ENCODE measurements at regions not wholly inside any gene's neighbourhood (a gene's known extent, or its start where the extent isn't known, plus 50 kb on each side); places are given as distances from the start of the nearest gene placed in this dataset.
"Not testable (repeated sequence)": the region's sequence is repeated elsewhere in the genome, so short reads cannot be mapped to it uniquely, and the experiment has no call there.

DNA sequence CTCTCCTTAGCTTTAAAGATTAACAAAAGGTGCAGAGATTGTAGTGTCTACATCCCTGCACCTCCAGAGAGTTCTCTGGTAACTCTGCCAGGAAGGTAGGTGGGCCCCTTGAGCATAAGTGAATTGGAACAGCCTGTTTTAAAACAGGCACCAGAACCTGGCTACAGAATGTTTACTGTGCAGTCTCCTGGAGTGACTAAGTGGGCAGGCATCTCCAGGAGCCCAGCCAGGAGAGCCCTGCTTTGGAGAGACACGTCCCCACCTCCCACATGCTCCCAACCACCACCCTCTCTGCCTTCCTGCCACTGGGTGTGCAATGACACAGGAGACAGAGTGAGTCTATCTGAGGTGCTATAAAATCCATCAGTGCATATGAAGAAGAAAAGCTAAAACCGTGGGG lies 110.3 kb upstream of the EYA4 start:
- DNase-seq: peak; percentile 10

DNA sequence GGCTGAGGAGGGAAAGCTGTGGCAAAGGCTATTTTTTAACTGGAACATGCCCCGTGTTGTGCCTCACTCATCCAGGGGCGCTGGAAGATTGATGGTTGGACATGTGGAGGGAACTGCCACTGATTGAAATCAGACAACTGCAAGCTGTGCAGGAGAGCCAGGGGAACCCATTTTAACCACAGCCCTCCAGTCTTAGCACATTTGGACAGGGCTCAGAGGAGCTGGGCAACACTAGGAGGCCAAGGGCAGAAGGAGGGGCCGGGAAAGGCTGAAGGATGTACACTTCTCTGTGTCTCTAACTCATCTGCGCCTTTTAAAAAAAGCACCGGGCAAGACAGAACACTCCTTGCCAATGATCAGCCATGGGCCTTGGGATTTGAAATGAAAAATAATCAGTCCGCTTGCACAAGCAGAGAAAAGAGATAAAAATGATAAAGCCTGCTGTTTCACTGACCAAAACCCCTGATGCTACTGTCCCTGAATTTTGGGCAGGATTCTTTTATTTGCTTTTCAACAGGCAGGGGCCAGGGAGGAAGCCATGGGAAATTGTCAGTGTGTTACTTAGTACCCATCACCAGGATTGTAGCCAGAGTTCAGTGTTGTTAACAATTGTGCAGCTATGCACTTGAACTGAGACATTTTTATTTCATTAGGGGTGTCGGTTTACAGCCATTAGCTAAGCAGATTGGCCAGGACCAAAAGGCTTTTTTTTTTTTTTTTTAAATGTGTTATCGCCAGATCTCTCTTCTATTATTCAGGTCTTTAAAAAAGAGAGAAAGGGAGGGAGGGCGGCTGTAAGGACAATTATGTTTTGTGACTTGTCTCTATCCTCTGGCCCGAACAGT lies 109.3 kb upstream of the EYA4 start:
- peak; percentile 30 for DNase-seq

DNA sequence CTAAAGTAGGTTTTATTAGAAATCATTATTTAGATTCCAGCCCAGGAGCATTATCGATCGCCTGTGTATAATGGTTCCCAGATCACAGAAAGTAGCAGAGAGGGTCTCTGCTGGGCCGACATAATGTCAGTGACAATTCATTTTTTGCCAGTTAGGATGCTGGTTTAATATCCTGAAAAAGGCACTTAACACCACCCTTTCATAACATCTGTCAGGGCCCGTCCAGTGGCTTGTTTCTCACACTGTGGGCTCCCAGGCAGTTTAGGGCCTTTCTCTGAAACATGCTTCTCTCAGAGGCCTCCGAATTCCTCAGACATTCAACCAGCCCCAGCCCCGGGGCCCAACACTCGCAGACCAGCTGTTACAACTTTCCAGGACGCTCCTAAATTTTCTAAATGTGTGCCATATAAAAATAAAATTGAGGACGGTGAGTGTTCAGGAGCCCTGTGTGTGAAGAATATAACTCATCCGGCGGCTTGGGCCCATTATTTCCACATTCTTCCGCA lies 108.6 kb upstream of the EYA4 start:
- no peak for DNase-seq

DNA sequence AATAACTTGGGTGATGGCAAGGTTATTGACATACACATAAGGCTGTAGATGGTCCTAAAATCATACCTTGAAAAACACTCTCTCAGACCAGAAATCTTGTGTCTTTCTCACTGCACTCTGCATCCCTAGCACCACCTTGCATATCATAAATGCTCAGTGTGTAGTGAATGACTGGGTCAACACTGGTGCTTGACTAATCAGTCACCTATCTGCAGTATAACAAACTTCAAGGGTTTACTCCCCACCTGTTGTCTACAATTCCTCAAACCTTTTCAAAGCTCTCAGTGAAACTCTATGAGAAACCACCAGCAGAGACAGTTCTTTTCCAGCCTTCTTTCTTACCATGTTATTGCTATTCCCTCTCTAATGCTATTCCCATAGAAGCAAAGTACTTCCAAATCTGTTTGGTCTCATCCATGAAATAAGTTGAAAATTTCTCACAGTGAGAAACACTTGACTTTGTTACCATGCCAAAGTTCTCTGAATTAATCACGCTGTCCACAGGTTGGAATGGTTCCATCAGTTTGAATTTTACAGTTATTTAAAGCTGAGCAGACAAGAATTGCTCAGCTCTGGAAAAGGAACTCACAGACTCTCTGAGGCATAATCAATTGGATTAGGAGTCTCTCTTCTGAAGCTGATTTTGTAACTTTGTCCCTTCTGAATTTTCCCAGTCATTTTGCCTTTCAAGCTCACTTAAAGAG lies 104.8 kb upstream of the EYA4 start:
- DNase-seq: no peak

DNA sequence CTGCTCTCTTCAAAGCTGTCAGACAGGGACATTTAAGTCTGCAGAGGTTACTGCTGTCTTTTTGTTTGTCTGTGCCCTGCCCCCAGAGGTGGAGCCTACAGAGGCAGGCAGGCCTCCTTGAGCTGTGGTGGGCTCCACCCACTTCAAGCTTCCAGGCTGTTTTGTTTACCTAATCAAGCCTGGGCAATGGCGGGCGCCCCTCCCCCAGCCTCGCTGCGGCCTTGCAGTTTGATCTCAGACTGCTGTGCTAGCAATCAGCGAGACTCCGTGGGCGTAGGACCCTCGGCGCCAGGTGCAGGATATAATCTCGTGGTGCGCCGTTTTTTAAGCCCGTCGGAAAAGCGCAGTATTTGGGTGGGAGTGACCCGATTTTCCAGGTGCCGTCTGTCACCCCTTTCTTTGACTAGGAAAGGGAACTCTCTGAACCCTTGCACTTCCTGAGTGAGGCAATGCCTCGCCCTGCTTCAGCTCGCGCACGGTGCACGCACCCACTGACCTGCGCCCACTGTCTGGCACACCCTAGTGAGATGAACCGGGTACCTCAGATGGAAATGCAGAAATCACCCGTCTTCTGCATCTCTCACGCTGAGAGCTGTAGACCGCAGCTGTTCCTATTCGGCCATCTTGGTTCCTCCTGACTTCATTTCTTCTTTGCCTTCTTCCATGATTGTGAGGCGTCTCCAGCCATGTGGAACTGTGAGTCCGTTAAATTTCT lies 93.5 kb upstream of the EYA4 start:
- not testable (repeated sequence) for DNase-seq

DNA sequence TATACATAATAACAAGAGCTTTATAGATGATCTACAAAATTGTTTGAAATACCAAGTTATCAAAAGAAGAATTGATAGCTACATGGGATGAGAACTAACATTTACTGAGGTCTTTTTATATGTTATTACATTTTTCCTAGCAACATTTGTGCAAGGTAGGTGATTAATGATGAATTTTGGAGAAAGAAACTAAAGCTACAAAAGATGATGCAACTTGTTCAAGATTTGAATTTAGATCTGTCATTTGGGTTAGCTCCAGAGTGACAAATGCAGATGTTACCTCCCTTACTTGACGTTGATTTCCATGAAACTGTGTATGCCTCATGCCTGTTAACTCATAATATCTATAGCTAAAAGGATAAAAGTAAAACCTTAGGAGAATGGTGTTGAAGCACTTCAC lies 84.5 kb upstream of the EYA4 start:
- no peak for DNase-seq

DNA sequence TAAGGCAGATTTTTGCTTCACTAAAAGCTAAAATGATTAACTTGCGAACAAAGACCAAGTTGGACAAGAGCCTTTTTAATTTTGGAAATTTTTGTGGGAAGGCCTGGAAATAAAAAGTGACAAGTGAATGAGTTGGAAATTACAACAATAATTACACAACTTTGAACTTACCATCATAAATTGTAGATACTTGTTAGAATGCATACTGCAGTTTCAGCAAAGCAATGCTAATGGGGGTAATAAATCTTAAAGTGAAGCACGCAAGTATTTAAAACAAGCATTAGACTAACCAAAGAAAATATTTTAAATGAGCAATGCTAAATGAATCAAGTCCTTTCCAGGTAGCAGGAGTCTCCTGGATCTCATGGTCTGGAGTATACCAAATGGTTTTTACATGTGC lies 83.2 kb upstream of the EYA4 start:
- DNase-seq: no peak

DNA sequence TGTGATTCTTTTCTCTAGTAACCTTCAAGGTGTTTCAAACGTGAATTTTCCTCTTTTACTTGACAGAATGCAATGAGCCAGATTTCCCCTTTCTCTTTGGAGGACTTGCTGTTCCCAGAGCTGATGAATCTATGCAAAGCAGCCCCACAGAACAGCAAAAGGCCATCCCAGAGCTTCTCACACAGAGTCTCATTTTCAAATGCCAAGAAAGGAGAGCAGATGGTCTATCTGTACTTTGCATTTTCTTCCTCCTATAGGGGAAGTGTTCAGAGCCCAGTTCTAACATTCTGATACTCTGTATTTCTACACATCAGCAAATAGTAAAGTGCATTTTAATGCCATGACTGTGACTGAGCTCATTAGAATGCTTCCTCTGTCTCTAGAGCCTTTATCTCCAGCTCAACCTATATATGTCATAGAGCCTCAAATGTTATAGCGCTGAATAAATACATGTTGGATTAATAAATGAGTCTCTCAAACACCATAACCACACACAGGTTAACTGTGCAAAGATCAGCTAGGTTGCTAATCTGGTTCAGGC lies 81.8 kb upstream of the EYA4 start:
- DNase-seq: no peak

DNA sequence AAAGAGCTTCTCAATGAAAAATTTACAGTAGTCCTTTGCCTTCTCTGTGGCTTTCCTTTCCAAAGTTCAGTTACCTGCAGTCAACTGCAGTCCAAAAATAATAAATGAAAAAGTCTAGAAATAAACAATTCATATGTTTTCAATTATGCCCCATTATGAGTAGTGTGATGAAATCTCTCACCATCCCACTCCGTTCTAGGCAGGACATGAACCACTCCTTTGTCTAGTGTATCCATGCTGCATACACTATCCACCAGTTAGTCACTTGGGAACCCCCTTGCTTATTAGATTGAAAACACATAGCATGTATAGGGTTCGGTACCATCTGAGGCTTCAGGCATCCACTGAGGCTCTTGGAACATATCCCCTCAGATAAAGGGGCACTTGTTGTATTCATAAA lies 80.6 kb upstream of the EYA4 start:
- no peak for DNase-seq

DNA sequence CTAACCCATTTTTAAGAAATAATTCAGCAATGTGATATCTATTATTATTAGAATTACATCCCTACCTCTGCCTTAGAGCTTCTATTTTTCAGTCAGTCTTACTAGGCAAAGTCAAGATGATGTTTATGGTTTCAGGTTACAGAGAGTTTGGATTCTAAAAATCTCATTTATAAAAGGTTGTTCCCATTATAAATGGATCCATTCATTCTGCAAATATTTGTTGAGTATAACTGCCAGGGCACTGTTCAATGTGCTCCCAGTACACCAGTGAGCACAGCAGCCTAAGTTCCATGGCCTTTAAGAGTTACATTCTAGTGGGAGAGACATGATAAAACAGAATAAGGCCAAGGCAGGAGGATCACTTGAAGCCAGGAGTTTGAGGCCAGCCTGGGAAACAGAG lies 75.9 kb upstream of the EYA4 start:
- no peak for DNase-seq

DNA sequence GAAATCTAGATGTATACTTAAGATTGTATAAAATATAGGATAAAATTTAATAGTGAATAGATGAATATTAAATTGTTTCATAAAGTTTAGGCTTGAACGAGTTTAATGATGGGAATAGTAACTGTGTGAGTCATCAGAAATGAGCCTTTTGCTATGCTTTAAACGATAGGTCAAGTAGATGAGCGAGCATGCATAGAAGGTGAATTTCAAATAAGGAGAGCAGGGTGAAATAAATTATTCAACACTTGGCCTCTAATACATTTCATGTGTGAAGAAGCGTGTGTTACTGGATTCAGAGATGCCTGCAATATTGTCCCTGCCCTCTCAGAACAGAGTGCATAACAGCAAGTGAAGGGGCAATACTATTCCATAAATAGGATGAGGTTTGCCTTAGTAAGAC lies 74.4 kb upstream of the EYA4 start:
- DNase-seq: no peak

DNA sequence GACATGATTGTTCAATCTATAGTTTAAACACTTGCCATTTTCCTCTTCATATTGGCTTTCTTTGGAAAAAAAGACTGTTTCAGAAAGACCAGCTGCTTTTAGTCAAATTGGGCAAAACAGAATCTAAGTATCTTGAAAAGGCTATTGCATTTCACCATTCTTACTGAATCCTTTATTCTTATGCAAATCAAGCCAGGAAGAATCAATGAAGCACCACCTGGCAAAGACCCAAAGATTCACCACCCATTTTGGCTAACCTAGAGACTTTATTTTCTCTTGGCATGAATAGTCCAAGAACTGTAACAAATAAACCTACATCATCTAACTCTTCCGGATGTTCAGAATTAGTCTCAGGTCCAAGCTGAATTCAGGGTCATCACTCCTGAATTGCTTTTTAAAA lies 71.3 kb upstream of the EYA4 start:
- no peak for DNase-seq

DNA sequence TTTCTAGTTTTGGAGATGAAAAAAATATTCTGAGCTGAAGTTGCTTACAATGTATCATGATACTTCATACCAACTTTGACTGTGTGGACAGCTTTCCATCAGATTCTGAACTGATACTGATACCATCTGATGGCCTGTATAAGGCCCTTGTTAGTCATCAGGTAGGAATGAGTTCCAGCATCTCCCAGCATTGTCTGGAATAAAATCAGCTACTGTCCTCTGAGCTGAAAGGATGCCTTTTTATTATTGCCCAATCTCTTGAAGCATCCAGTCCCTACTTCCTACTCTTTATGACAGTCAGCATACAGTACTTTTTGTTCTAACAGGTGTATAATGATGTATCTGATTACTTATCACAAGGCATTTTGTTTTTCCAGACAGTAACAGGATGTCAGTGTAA lies 70.6 kb upstream of the EYA4 start:
- DNase-seq: no peak

DNA sequence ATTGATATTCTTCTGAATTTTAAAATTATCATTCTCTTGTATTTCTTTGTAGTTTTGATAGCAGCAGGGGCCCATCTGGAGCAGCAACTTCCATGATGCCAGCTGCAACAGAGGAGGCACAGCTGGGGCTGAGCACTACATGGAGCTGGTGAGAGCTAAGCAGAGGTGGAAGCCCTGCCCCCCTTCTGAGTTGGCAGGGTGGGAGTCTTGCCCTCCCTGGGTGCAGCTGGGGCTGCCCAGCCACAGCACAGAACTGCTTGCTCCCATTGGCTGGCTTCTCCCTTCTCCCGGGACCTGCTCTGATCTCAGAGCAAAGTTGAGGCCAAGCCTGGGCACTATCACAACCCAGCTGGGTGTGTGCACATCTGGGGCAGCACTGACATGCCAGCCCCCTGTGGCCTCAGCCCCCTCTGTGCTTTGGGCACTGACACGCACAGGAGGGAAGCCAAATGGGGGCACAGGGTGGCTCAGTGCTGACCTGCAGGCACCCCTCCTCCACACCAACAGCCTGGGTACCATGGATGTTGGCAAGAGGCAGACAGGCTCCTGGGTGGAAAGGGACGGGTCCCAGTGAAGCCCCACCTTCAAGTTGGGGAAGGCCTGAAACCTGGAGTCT lies 69.1 kb upstream of the EYA4 start:
- DNase-seq: no peak

DNA sequence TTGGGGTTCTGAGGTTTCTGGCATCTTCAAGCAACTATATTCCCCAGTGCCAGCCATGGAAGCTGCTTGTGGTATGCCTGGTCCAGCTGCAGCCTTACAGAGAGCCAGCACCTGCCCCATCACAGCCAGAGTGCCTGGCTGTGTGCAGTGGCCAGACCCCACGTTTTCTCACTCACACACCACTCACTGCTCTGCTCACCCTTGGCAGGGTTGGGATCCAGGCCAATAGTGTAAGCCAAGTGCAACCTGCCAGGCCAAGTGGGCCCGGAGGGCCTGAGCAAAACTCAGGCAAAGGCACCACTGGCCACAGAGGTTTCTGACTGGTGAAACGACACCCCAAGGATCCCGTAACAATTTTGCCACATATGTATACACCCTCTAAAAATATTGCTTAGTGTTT lies 67.9 kb upstream of the EYA4 start:
- no peak for DNase-seq

DNA sequence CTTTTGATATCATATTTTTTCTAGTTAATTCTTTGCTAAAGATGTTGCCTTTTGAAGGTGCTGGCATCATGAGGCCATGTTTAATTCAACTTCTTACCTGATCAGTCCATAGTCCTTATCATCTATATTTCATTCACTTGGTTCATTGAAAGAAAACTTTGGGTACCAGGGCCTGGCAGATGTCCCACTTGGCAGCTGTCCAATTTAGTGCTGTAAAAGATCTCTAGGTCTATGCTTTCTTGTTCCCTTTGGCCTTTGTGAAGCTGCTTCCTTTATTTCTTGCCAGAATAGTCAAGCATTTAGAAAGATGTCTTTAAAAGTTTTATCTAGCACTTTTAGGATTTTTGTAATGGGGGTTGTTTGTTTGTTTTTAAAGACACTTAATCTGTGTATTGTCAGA lies 61.7 kb upstream of the EYA4 start:
- no peak for DNase-seq

DNA sequence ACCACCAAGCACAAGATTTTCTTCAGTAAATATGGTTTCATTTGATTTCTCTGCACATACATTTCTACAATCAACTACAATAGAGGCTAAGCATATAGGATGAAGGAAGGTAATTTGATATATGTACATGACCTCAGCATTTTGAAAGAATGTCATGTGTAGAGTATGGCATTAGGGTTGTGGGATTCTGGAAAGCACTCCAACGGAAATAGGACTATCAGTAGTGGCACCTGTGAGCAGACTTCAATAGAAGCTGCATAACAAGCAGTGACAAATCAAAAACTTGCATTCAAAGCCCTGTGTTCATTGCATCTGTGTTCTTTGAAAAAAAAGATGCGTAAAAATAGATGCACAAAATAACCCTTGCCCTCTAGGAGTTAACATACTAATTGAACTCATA lies 57.5 kb upstream of the EYA4 start:
- no peak for DNase-seq

DNA sequence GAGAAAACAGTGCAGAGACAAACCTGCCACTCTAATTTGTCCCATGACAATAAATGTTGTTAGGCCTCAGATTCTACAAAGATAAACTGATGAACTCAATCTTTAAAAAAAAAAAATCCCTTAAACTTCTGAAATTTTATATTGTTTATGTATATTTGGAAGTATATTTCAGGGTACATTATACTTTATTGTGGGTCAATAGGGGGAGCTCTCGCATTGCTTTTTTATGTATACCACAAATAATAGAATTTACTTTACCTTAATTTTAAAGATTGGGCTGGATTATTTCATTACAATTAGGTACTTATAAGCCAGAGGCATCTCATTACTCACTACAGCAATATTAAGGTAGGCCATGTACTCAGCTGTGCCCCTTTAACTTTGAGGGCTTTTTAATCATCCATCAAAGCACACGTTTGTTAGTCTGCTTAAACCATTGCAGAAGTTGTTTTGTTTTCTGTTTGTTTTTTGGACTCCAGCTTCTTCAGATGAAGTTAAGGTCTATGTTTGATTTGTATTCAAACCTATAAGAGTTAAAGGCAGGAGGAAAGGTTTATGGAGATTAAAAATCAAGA lies 56.3 kb upstream of the EYA4 start:
- peak; percentile 22 for DNase-seq

DNA sequence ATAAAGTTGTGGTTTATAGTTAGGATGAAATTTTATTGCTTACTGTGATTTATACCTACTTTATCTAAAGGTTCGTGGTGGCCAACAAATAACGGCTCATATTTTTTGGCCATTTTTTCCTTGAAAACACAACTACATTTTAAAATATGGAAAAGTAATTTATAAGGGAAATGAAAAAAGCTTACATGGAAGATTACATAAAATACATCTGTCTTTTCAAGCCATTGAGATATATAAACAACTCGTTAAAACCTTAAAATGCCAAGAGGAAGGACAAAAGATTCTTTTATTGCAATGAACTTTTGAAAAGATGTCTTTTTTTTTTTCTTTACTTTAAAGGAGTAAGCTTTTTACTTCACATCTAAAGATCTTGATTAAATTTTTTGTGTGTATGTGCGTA lies 55.4 kb upstream of the EYA4 start:
- DNase-seq: no peak

DNA sequence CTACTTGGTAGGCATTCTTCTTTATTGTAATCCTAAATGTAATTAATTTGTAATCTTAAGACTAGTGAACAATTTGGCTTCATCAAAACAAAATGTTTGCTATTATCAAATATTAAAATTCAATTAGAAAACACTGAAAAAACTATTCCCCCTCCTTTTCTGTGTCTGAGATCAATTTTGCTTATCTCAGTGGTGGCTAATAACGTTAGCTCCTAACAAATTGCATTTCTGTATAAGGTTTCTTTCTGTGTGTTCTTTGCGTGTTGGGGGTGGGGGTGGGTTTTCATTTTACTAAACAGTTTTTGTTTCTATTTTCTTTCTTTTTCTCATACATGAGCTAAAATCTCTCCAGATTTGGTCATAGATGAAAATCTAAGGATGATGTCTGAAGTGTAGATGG lies 54.0 kb upstream of the EYA4 start:
- DNase-seq: no peak

DNA sequence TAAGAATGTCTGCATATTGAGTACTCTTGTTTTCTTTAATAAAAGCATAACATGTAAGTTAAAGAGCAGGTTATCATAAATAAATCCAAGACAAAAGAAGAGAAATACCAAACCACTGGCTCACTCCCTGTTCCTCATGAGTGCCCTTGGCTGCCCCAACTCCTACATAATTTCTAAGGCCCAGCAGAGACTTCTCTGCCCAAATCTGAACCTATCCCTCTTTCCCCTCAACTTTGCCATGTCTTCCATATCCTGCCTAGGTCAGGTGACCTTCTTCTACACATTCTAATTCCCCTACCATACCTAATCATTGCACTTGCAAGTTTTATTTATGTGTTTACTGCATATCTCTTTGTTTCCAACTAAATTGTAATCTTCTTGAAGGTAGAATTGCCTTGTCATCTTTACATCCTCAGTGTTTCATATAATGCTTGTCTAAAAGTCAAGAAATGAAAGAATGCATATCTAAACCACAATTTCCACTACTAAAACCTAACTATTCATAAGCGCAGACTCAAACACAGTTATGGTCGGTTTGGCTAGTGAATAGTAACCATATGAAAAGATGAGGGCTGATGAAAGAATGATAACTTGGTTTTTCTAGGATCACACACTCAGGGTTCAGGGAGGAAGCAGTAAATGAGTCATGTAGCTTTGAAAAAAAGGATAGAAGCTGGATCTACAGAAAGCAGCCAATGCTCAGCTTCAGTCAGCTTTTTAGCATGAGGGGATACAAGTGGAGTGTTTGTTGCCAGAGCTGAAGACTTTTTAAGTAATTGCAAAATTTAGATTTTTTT lies 53.3 kb upstream of the EYA4 start:
- DNase-seq: no peak

DNA sequence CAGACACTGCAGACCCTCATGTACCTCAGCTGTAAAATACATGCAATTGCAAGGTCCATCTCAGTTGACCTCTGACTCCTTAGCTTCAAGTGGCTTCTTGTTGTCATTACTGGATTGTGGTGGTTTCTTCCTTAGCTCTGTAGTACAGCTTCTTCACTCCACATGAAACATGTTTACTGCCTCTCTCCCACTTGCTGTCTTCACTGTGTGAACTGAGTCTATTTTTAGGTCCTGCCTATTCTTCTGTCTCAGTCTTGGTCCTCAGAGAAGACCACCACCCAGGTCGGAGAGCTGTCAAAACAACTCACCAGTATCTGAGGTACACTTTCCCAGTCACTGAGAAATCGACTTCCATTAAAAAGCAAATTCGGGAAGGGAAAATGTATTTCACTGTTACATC lies 50.2 kb upstream of the EYA4 start:
- no peak for DNase-seq

All from NCI-H774 (cell line).